M059J (cell line): ENCODE measurements at regions not wholly inside any gene's neighbourhood (a gene's known extent, or its start where the extent isn't known, plus 50 kb on each side); places are given as distances from the start of the nearest gene placed in this dataset.

Experiments
- DNase-seq: peaks from one replicate; pipeline ENCODE4 v3.0.0-alpha.2; 2012; ENCODE audit warnings: low read depth

DNA sequence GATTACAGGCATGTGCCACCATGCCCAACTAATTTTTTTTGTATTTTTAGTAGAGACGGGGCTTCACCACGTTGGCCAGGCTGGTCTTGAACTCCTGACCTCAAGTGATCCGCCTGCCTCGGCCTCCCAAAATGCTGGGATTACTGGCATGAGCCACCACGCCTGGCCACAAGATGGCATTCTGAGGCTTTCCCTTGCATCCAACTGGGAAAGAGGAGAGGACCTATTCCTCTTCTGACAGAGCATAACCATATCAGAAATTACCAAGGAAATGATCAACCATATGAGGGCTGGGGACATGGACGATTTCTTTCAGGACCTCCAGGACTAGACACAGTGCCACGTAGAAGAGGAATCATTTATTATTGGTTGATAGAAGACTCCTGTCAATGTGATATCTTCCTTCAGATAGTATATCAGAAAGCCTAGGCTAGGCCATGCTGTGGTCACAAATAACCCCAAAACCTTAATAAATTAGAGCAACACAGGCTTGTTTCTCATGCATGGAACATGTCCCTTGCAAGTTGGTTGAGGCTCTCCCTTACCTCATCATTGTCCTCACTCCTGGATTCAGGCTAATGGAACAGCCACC, 372.3 kb upstream of the IL12A start:
- peak; percentile 75 for DNase-seq

- DNase-seq = peak; percentile 95
Observed at GRCh38 chr3:159619341-159619885, 369.2 kb upstream of the IL12A start.

- peak; percentile 69 for DNase-seq
Observed at GRCh38 chr3:159620281-159620680, 368.4 kb upstream of the IL12A start.

- DNase-seq = peak; percentile 93
Observed at GRCh38 chr3:159620873-159621272, 367.8 kb upstream of the IL12A start.

DNA sequence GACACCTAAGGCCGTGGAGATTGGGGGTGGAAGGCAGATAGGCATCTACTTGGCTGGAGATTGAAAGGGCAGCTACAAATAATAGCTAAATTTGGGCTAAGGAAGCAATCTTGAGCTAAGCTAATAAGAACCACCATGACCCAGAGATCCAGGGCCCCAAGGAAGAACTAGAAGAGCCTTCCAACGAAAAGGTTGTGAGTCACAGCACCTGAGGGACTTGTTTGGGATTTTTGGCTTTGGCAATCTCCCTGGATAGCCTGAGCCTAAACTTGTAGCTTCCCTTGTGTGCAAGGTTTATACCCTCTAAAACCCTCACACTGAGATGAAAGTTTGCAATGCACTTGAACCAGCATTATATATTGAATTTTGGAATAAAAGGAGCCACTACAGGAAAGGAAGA, 364.0 kb upstream of the IL12A start:
- DNase-seq = peak; percentile 51

DNA sequence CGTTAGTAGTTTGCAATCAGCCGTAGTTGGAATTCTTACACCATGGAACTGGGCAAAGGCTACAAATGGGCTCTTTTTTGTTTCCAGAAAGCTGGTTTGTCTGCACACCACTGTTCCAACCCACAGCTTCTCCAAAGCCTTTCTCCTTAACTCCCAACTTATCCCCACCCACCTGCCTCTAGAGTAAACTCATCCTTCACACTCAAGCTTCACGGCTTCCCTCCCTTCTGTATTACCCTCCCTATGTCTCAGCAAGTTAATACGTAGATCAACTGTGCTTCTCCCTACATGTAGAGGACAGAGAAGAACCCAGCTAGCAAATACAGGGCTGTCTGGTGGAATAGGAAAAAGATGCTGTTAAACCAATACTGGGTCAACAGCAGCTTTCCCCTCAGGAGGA, 363.0 kb upstream of the IL12A start:
- DNase-seq = no peak

DNA sequence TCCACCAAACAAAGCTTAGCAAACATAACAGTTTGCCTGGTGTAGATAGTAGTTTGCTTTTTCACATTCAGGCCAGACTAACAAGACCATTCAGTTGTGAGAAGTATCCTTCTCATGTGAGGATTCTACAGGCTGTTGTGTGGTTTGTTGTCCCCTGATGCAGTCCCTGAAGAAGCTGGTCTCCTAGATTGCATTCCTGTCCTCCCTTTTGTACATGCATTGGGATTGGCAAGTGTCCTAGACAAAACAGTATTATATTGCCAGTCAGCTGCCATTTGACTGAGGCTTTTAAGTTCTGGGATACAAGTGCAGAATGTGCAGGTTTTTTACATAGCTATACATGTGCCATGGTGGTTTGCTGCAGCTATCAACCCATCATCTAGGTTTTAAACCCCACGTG, 362.0 kb upstream of the IL12A start:
- peak; percentile 25 for DNase-seq

GRCh38 chr3:159627229-159627628, 361.4 kb upstream of the IL12A start:
- DNase-seq = peak; percentile 79

DNA sequence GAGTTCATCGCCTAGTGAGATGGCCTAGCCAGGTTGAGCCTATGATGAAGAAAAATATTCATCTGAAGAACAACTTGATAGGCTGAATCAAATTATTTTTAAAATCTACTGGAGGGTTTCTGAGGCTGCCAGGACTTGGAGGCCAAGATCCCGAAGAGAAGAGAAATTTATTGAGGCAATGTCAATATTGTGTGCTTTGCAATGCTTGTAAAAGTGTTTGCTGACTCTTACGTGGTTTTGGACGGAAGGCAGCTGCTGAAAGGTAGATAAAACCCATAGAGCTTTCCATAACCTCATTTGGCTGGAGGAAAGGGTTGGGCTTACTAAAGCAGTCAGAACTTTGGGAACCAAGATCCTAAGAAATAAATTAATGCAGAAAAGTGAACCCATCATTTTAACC, 361.0 kb upstream of the IL12A start:
- DNase-seq = peak; percentile 61

- peak; percentile 72 for DNase-seq
Observed at GRCh38 chr3:159629329-159630084, 359.1 kb upstream of the IL12A start.

DNA sequence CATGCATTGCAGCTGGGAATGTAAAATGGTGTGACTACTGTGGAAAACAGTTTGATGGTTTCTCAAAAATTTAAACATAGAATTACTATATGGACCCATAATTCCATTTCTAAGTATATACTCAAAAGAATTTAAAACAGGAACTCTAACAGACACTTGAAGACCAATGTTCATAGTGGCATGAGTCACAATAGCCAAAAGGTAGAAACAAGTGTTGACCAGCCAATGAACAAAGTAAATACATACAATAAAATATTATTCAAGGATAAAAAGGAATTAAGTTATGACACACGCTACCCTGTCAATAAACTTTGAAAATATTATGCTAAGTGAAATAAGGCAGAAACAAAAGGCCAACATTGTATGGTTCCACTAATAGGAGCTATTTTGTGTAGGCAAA, 357.4 kb upstream of the IL12A start:
- DNase-seq = no peak

DNA sequence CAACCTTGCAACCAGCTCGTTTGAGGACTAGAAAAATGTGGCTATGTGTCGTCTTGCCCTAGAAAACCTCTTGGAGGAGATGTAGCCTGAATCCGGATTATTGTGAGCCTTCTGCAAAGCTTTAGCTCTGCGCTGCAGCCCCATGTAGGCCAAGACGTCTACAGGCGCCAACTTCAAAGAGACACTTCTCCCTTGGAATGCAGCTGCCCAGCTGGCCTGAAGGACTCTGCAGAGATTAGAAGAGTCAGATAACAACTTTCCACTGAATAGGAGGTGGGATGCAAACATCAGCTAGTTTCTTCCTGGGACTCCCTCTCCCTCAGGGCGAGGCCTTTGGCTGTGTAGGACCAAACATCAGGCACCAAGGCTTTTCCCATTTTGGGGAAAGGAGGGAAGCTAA, 356.5 kb upstream of the IL12A start:
- DNase-seq = no peak

DNA sequence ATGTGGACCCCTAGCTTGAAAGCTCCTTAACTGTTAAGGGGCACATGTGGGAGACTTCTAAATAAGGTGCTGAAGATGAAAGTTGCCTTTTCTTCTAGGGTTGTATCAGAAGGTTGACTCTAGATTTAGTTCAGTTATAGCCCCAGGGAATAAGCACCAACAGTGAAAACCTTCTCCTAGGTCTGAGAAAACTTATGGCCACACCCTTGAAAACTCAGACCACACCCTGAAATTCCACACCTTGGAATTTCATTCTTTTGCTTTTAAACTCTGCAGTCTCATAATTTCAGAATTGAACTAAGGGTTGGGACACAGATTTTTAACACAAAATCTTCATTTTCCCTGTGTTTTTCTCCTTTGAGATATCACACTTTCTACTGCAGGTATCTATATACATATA, 355.8 kb upstream of the IL12A start:
- peak; percentile 55 for DNase-seq

- DNase-seq = peak; percentile 88
Observed at GRCh38 chr3:159634483-159634882, 354.2 kb upstream of the IL12A start.

GRCh38 chr3:159635047-159635641, 353.5 kb upstream of the IL12A start:
- peak; percentile 77 for DNase-seq

- peak; percentile 78 for DNase-seq
Observed at GRCh38 chr3:159637883-159638542, 350.6 kb upstream of the IL12A start.

GRCh38 chr3:159640225-159640624, 348.4 kb upstream of the IL12A start:
- no peak for DNase-seq

DNA sequence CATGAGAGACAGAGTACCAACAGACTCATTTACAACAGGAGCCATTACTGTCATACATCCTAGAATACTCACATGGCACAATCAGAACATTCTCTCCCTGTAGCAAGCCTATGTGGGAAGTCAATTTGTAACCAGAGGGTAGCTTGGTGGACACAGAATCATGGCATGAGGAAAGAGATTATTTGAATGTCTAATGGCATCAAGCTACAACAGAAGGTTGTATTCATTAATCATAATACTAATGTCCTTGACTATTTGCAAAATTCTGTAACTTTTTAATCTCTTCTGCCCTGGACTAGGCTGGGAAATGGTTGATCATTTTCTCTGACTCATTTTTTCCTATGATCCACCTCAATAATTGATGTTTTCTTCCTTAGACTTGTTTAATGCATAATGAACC, 345.2 kb upstream of the IL12A start:
- DNase-seq = no peak

DNA sequence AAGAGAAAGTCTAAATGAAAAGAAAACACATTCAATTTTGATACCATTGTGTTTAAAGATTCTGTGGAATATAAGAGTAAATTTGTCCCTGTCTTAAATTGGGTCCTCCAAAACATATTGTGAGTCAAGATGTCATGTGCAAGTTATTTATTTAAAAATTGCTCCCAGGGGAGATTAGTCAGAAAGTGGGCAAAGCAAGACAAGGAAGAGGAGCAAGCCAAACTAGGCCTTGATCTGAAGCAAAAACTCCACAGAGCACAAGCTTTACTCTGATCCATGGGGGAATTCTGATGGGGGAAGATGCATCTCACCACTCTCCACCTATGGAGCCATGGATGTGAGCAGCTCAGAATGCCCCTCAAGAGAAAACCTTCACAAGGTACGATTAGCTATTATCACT, 342.8 kb upstream of the IL12A start:
- DNase-seq = peak; percentile 35

DNA sequence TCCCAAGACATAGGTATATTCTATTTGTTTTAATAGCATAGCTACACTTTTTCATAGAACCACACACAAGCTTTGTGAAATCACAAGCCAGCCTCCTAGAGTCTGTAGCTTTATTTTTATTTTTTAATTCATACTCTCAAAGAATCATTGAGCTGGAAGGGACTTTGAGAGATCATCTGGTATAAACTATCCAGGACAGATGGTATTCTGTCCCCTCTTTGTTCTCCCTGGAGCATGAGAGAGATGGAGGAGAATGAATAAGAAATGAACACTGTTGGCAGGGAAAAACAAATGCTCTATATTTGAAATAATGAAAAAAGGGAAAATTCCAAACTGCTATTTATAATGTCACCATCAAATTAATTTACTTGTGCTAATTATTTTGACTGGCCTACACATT, 338.7 kb upstream of the IL12A start:
- DNase-seq = no peak

DNA sequence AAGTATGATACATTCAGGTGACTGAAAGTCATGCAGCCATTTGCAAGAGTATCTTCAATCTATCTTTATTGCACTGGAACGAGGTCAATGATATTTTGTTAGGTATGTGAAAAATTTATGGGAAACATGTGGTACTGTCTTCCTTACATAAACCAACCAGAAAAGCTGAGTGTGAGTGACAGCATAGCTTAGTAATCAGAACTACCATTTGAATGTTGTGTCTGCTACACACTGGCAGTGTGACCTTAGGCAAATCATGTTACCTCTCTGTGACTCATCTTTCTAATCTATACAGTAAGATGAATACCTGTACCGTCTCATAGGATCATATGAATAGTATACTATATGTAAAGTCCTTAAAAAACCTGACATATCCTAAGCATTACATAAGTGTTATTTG, 337.9 kb upstream of the IL12A start:
- DNase-seq = no peak

- no peak for DNase-seq
Observed at GRCh38 chr3:159652452-159652851, 336.2 kb upstream of the IL12A start.
